GM12878 (cell line): ENCODE measurements at regions not wholly inside any gene's neighbourhood (a gene's known extent, or its start where the extent isn't known, plus 50 kb on each side); places are given as distances from the start of the nearest gene placed in this dataset.

ENCODE experiments used
- ATAC-seq: fragments of 200-7000 bp; cut with Tn5 transposase; 3 replicates; pipeline ENCODE4 v1.9.1; 2020; ENCODE audit warnings: mild to moderate bottlenecking, moderate library complexity
- BruUV-seq: library from RNA; stranded (reverse); fragments of 400-500 nt; replicated peaks from 2 replicates; lab custom pipeline; 2021; lab: Mats Ljungman, UMichigan
- CTCF ChIA-PET: fragments of 300-600 bp; sonication (Branson Sonifier 250); formaldehyde crosslinking; extraction: SDS; loops from one replicate; lab custom pipeline; 2021; ENCODE audit warnings: inconsistent platforms; lab: Yijun Ruan, JAX
- POLR2A ChIA-PET: fragments of 350-600 bp; formaldehyde crosslinking; extraction: SDS; loops from one replicate; lab custom pipeline; 2021; ENCODE audit warnings: inconsistent platforms; lab: Charles Lee
- RAD21 ChIA-PET: fragments of 300-600 bp; sonication (Branson Sonifier 250); formaldehyde crosslinking; loops from one replicate; lab custom pipeline; 2023; ENCODE audit warnings: antibody characterized with exemption; ENCODE audit not compliant: unreplicated experiment; lab: Charles Lee
- SMC1A ChIA-PET: fragments of 300-600 bp; sonication (Branson Sonifier 250); formaldehyde crosslinking; loops from one replicate; lab custom pipeline; 2023; ENCODE audit not compliant: unreplicated experiment, uncharacterized antibody; lab: Charles Lee
- DNase-seq: peaks from one replicate; pipeline ENCODE4 v3.0.0-alpha.2; 2011; ENCODE audit warnings: low read depth, low spot score
- FAIRE-seq: peaks from 3 replicates; lab custom pipeline; 2011; peaks lifted over from hg19 to GRCh38; lab: Jason Lieb, UNC
- H2AFZ ChIP-seq: 2 replicates; pipeline ENCODE4 v1.6.0; 2011; ENCODE audit warnings: low read depth, low read length, control low read depth; ENCODE audit not compliant: control insufficient read depth
- H3K27ac ChIP-seq: 2 replicates; pipeline ENCODE4 v1.5.1; 2011; ENCODE audit warnings: control low read depth; ENCODE audit not compliant: control insufficient read depth, insufficient read depth
- H3K27me3 ChIP-seq, 2 experiments: replicated peaks in 1 of 2; 2 replicates each; pipeline versions ENCODE4 v1.6.0 to v1.6.1; 2011; ENCODE audit warnings: low read length in 1 of 2; ENCODE audit not compliant: control insufficient read depth in 2 of 2, insufficient read depth in 2 of 2
- H3K36me3 ChIP-seq, 2 experiments: 2 replicates each; pipeline ENCODE4 v1.5.1; 2011; ENCODE audit warnings: low read length in 1 of 2; ENCODE audit not compliant: control insufficient read depth in 2 of 2, insufficient read depth in 2 of 2
- H3K4me1 ChIP-seq: 2 replicates; pipeline ENCODE4 v1.6.1; 2011; ENCODE audit warnings: mild to moderate bottlenecking, low read length, moderate library complexity, mixed read lengths; ENCODE audit not compliant: control insufficient read depth, insufficient read depth
- H3K4me2 ChIP-seq: 2 replicates; pipeline ENCODE4 v1.6.0; 2011; ENCODE audit warnings: control low read depth; ENCODE audit not compliant: control insufficient read depth, insufficient read depth
- H3K4me3 ChIP-seq: fragments of 200-600 bp; sonication (generic); 2 replicates; pipeline ENCODE4 v1.5.1; 2016
- H3K79me2 ChIP-seq: 2 replicates; pipeline ENCODE4 v1.6.0; 2011; ENCODE audit warnings: low read length; ENCODE audit not compliant: control insufficient read depth, insufficient read depth
- H3K9ac ChIP-seq: 2 replicates; pipeline ENCODE4 v1.8.0; 2011; ENCODE audit warnings: low read length, control low read depth, mixed read lengths; ENCODE audit not compliant: control insufficient read depth, insufficient read depth
- H3K9me3 ChIP-seq: replicated peaks from 3 replicates; pipeline ENCODE4 v1.5.1; 2011; ENCODE audit warnings: mild to moderate bottlenecking, low read length; ENCODE audit not compliant: control insufficient read depth, insufficient read depth
- H4K20me1 ChIP-seq: 2 replicates; pipeline ENCODE4 v1.6.0; 2011; ENCODE audit not compliant: control insufficient read depth, insufficient read depth
- ATF7 ChIP-seq: fragments of 450-650 bp; IDR thresholded peaks from 2 replicates; pipeline ENCODE4 v1.6.1; 2016; ENCODE audit warnings: low read depth, mild to moderate bottlenecking
- BCLAF1 ChIP-seq: fragments of 450-650 bp; IDR thresholded peaks from 2 replicates; pipeline ENCODE4 v1.6.1; 2017; ENCODE audit warnings: antibody characterized with exemption, mild to moderate bottlenecking, moderate library complexity
- CHD1 ChIP-seq: IDR thresholded peaks from 2 replicates; pipeline ENCODE4 v1.6.1; 2012; ENCODE audit warnings: low read depth, low read length, improper control_type of control experiment
- ELK1 ChIP-seq: IDR thresholded peaks from 2 replicates; pipeline ENCODE4 v1.6.1; 2012; ENCODE audit warnings: low read depth, low read length, improper control_type of control experiment
- IRF5 ChIP-seq: fragments of 450-650 bp; IDR thresholded peaks from 2 replicates; pipeline ENCODE4 v1.6.1; 2017; ENCODE audit warnings: borderline replicate concordance
- KLF5 ChIP-seq: fragments of 450-650 bp; IDR thresholded peaks from 2 replicates; pipeline ENCODE4 v1.6.1; 2014; ENCODE audit warnings: mild to moderate bottlenecking; ENCODE audit not compliant: partially characterized antibody
- MYC ChIP-seq: IDR thresholded peaks from 2 replicates; pipeline ENCODE4 v1.6.1; 2011; ENCODE audit warnings: mild to moderate bottlenecking, low read length, moderate library complexity, inconsistent platforms; ENCODE audit not compliant: insufficient read depth, insufficient replicate concordance, insufficient read length, severe bottlenecking
- PAX8 ChIP-seq: fragments of 450-650 bp; IDR thresholded peaks from 2 replicates; pipeline ENCODE4 v1.6.1; 2017; ENCODE audit warnings: mild to moderate bottlenecking, moderate library complexity
- SIX5 ChIP-seq: IDR thresholded peaks from 2 replicates; pipeline ENCODE4 v1.6.1; 2011; ENCODE audit warnings: mild to moderate bottlenecking, low read depth, low read length, moderate library complexity; ENCODE audit not compliant: severe bottlenecking
- ZBTB40 ChIP-seq: fragments of 450-650 bp; IDR thresholded peaks from 2 replicates; pipeline ENCODE4 v1.6.1; 2016; ENCODE audit warnings: mild to moderate bottlenecking, moderate library complexity, borderline replicate concordance
- WGBS: methylation state at CpG from one replicate; pipeline ENCODE4 v1.1.6; 2016; ENCODE audit warnings: low lambda C conversion rate; ENCODE audit not compliant: insufficient replicate concordance, insufficient coverage; ENCODE audit errors: missing lambda C conversion rate; 5-methylcytosine and 5-hydroxymethylcytosine counted together
- in situ Hi-C: fragments of 300-500 bp; cut with MboI; formaldehyde crosslinking; loops from 9 replicates; pipeline ENCODE4 v1.14.3; 2018; ENCODE audit warnings: mixed read lengths
- intact Hi-C: fragments of 100-400 bp; cut with micrococcal nuclease; formaldehyde crosslinking; loops from one replicate; pipeline ENCODE4 v1.14.2; 2022; ENCODE audit not compliant: unreplicated experiment
- TF ChIP-seq, protein P1 (sequence below): fragments of 450-650 bp; IDR thresholded peaks from 2 replicates; pipeline ENCODE4 v1.6.1; 2017; ENCODE audit warnings: low read depth, mild to moderate bottlenecking, moderate library complexity

DNA sequence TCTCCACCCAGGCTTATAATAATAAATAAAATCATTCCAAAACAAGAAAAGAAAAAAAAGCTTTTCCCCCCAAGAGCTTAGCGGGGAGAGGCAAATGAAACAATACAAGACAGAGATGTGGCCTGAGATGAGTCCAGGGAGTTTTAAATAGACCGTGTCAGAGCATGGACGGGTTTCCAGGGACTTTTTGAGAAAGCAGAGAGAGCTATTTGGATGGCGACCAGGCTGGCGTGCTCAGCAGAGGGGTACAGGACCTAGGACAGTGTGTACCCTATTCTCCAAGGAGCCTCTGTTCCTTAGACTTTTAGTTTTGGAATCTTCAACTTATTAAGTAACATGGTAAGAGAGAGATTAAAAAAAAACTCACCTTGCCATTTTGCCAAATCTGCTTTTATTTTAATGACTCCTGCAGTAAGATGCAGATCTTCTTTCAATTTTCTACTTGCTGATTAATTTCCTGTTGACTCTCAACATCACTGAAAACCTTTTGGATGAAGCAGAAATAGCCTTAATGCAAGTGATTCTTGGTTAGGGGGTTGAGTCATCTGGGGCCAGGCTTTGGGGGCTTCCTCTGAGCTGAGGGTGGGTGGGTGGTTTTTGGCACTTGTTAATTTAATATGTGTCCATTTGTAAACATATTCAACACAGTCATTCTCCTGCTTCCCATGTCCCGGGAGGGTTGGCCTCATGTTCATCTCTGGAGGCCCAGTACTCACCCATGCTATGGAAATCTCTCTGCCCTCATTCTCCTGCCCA, 49.6 kb upstream of the OSMR start:
- ChIA-PET CTCF (interaction anchor here (0.6 to 1.6 kb wide), 3 partner anchors 12 to 376 kb away, joined by 3 read pairs; no protein-coding TSS in a partner anchor), POLR2A (no interaction called here), RAD21 (interaction anchor here (1.7 kb wide), 1 partner anchor 354 kb away, joined by 6 read pairs; no protein-coding TSS in a partner anchor), SMC1A (interaction anchor here (1.3 kb wide), 1 partner anchor 14 kb away, joined by 3 read pairs; no protein-coding TSS in a partner anchor)
- ATAC-seq (no peak), DNase-seq (no peak), FAIRE-seq (no peak)
- H3K4me1 ChIP-seq, result no peaks in the 10 kb centered on the region
- no peaks in the 10 kb centered on the region; a peak in 1 of 4 replicates for H3K27me3 ChIP-seq
- no peak overlapping the region for H3K9ac ChIP-seq
- H4K20me1 ChIP-seq, result no peaks in the 10 kb centered on the region
- no peaks in the 10 kb centered on the region for H3K9me3 ChIP-seq
- no TSS peak for BruUV-seq
- H3K4me3 ChIP-seq, result no peak overlapping the region
- intact Hi-C loops, result no loop called here
- no peaks in the 10 kb centered on the region for H3K79me2 ChIP-seq
- in situ Hi-C loops, result no loop called here
- WGBS, result 16% methylated on average over 6 of the region's 6 CpGs
- H3K4me2 ChIP-seq, result no peak overlapping the region
- no peaks in the 10 kb centered on the region for H3K36me3 ChIP-seq
- no peak overlapping the region for H3K27ac ChIP-seq
- H2AFZ ChIP-seq, result no peak overlapping the region
- TF ChIP-seq ELK1, result no peak
- TF ChIP-seq IRF5, result no peak
- TF ChIP-seq ATF7, result no peak
- TF ChIP-seq PAX8, result no peak
- TF ChIP-seq, protein P1, sequence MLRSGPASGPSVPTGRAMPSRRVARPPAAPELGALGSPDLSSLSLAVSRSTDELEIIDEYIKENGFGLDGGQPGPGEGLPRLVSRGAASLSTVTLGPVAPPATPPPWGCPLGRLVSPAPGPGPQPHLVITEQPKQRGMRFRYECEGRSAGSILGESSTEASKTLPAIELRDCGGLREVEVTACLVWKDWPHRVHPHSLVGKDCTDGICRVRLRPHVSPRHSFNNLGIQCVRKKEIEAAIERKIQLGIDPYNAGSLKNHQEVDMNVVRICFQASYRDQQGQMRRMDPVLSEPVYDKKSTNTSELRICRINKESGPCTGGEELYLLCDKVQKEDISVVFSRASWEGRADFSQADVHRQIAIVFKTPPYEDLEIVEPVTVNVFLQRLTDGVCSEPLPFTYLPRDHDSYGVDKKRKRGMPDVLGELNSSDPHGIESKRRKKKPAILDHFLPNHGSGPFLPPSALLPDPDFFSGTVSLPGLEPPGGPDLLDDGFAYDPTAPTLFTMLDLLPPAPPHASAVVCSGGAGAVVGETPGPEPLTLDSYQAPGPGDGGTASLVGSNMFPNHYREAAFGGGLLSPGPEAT, result no peak
- no peak for TF ChIP-seq MYC
- no peak for TF ChIP-seq CHD1
- TF ChIP-seq ZBTB40, result no peak
- TF ChIP-seq BCLAF1, result no peak
- TF ChIP-seq SIX5, result no peak
- no peak for TF ChIP-seq KLF5
